ENCODE measurements at regions not wholly inside any gene's neighbourhood (a gene's known extent, or its start where the extent isn't known, plus 50 kb on each side); places are given as distances from the start of the nearest gene placed in this dataset.
"Not testable (repeated sequence)": the region's sequence is repeated elsewhere in the genome, so short reads cannot be mapped to it uniquely, and the experiment has no call there.

DNA sequence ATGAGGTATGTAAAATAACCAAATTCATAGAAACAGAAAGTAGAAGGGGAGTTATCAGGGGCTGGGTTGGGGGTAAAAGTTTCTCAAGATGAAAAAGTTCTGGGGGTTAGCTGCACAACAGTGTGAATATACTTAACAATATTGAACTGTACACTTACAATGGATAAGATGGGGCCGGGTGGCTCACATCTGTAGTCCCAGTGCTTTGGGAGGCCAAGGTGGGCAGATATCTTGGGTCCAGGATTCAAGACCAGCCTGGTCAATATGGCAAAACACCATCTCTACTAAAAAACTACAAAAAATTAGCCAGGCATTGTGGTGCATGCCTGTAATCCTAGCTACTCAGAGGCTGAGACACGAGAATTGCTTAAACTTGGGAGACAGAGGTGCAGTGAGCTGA, 274.3 kb downstream of the TJP1 start:
- DNase-seq: no peak

DNA sequence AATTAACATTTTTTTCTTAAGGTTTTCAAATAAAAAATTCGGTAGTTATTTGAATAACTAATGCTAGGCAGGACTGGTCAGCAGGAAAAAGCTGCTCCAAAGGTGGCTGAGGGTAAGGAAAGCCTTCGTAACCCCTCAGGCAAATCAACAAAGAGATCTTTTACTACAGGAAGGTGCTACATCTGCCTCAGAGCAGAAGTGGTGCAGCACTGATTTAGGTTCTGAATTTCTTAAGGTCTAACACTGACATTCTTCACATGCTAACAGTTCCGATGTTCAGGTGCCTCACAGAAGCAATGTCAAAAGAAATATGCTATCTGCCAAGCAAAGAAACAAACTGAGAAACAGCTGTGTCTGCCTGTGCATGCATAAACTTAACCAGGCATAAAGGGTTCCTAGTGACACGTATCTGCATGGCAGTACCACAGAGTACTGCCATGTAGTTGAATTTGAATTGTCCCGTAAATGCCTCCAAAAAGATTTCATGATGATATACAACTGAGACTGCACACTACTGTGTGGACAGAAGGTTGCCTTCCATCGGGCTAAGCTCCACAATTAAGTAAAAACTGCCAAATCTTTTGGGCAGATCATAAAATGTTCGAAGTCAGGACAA, 275.0 kb upstream of the NSMCE3 start:
- DNase-seq: no peak

DNA sequence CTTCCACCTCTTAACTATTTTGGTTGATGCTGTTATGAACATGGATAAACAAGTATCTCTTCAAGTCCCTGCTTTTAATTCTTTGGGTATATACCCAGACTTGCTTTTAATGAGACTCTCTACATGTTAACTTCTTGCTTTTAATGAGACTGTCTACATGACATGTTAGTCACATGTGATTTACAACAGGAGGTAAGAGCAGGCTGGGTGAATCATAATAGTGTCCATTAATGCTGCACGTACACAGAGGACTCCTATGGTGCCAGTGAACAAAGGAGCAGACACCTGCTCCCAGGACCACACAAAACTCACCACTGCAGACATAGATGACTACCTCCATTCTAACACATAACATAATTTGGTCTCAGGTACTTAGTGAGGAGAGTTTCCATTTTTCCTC, 273.4 kb upstream of the NSMCE3 start:
- DNase-seq: no peak

DNA sequence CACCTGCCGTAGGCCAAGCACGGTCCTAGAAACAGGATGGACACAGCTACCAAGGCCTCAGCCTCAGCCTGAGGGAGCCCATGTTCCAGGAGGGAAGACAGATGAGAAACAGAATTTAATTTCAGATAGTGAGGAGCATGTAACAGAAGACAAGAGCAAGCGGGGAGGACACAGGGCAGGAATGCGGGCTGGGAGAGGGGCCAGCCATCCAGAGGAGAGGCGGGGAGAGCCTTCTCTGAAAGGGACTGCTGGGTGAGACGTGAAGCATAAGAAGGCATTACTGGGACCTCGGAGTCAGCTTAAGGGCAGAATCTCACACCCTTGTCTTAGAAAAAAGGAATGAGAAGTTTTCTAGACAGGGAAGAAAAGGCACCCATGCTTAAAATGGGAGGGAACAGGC, 271.7 kb upstream of the NSMCE3 start:
- no peak for DNase-seq

DNA sequence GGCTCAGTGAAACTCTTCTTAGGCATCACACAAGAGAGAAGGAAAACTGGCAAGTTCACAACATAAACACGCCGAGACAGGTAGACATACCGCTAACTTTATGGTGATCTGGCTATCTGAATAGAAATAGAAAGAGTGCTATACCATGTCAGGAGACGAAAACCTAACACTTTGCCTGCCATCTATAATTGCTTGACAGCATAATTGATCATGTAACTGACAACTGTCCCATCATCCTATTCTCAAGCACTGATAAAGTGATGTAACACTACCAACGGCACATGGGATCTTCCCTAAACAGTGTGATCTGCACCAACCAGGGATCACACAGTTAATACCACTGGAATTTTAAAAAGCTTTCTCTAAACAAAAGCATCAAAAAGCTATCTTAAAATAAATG, 270.9 kb upstream of the NSMCE3 start:
- DNase-seq: no peak

DNA sequence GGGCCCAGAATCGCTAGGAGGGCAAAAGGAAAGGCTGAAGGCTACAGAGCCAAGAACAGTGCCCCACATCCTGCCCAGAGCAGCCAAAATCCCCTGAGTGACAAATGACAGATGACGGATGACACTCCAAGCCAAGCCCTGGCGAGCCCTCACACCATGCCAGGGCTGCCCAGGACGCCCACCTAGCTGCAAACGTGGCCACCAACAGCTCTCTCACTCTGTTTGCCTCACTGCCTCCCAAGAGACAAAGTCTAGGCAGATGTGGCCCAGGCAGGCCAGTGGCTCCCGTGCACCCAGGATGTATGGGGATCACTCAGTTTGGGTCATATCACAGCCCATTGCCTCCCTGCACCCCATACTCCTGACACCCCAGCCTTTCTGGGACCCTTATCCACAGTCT, 270.1 kb upstream of the NSMCE3 start:
- no peak for DNase-seq

DNA sequence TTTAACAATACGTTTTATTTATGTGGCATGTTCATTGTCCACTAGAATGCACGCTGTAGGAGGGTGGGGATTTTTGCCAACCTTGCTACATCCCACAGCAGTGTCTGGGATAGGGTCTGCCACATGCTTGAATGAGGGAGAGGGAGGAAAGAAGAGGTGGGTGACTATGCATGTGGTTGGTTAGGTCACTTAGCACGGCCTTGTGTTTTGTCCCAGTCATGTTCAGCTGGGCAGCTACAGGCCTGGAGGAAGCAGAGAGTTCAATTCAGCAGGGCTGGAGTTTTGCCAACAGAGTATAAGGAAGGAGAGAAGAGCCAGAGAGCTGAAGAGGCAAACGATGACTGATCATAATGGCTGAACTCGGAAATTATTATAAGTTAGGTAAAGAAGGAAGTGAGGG, 268.4 kb upstream of the NSMCE3 start:
- peak; percentile 2 for DNase-seq

DNA sequence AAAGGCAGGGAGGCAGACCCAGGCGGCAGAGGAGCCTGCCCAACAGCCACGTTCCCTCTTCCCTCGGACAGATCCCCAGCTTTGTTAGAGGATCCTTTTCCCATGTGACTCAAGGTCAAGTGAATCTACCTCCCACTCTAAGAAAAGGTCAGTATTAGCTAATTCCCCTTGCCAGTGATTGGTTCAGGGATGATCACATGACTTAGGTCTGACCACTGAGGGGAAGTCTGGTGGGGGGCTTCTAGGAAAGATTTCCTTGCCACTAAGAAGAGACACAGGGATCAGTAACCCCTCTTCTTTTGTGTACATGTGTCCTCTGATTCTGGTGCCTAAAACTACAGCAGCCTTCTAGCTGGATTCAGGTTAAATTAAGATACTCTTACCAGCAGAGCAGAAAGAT, 266.3 kb upstream of the NSMCE3 start:
- no peak for DNase-seq

DNA sequence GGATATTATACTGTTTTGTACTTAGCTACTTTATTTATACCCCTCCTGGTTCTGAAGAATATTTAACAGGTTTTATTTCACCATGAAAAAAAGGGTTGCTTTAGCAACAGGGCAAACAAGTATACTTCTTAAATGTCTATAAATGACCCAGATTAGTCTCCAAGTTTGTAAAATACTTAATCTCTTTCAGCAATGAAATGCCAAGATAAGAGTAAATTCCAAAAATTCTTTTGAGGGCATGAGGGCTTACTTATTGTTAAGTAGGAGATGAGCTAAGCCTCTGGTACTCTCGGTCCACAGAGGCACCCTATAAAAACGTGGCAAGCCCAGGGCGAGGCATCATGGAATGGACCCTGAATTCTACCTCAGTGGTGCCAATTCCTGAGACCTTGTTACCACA, 264.8 kb upstream of the NSMCE3 start:
- DNase-seq: no peak

DNA sequence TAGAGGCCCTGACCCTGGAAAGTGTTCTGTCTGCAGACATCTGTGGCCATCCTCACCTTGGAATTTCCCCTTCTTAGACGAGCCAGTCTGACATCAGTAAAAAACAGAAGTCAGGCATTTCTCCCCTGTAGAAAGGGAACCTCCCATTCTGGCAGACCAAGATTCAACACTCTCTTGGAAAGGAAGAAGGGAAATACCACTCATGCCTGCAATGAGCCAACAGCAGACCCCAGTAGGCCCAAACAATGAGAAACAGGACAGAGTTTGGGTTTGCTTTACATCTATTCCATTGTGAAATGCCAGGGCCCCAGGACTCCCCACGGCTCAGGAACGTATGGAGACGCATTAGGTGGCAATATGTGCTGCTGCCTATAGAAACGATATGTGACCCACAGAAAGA, 264.0 kb upstream of the NSMCE3 start:
- DNase-seq: no peak

DNA sequence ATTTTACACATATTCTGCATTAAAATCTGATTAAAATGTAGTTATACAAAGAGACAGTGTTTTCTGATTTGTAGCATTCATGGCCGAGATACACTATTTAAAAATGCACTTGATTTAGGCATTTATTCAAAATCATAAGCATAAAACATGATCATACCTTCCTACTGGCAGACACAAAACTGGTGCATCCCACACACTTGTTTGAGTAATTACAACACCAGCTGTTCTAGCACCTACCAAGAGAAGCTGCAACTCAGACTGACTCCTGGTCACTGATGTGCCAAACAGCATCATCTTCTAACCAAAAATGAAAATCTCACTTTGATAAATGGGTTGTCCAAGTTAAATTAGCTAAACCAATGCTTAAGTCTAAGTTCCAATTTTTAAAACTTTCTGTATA, 262.7 kb upstream of the NSMCE3 start:
- DNase-seq: no peak

DNA sequence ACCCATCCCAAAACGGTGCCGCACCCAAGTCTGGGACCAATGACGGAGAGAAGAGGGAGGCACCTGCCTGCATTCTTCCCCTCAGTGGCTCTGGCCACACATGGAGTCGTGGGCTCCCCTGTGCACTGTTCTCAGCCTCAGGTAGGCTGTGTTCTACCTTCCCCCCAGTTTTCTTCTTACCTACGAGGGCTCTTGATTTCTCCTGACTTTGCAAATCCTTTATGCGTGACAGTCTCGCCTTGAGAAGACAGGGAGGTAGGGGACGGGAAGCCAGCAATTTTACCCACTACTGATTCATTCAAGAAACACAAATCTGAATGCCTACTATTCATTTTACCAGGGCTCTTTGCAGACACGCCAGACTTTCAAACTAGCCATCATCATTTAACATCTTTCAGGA, 261.3 kb upstream of the NSMCE3 start:
- no peak for DNase-seq

DNA sequence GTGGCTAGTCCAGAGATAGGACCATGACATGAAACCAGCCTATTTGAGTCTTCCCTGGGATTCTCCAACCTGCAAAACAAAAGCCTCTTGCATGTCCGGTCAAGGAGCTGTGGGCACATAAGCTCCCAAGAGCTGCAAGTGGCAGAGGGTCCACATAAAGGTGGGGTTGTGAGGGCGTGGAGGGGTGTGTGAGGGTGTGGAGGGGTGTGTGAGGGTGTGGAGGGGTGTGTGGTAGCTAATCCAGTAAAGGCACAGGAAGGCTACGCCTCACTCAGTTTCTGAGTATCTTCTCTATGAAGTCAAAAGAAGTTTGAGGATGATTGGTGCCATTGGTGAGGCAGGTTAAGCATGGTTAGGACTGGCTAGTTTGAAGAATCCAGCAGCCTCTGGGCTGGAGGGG, 259.4 kb upstream of the NSMCE3 start:
- no peak for DNase-seq

DNA sequence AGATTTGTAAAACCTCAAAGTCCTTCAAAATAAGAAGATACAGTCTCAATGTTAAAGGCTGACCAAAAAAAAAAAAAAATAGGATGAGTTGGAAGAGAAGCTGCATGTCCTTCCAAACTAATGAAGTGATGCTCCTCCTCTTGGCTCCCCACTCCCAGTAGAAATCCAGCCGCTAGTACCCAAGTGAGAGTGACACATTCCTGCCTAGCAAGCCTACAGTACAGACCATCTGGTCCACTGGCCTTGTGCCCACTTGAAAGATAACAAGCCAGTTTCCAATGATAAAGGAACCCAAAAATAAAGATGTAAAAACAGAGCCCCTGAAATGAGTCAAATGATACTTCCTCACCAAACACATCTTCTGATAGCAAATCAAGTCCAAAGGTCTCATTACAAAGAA, 258.7 kb upstream of the NSMCE3 start:
- DNase-seq: no peak

DNA sequence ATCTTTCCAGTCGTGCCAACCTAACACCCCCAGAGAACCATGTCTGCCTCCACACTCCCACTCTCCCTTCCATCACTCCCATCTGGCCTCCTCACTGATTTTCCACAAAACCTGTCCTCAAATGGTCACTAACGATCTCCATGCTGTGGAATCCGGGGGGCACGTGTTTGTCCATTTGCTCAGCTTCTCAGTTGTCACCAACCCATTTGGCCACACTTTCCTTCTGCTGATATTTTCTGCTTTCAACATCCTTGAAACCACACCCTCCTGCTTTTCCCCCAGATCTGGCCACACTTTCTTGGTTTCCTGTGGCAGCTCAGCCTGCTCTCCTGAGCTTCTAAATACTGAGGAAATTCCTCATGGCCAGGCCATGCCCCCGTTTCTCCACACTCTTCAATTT, 257.2 kb upstream of the NSMCE3 start:
- DNase-seq: no peak

DNA sequence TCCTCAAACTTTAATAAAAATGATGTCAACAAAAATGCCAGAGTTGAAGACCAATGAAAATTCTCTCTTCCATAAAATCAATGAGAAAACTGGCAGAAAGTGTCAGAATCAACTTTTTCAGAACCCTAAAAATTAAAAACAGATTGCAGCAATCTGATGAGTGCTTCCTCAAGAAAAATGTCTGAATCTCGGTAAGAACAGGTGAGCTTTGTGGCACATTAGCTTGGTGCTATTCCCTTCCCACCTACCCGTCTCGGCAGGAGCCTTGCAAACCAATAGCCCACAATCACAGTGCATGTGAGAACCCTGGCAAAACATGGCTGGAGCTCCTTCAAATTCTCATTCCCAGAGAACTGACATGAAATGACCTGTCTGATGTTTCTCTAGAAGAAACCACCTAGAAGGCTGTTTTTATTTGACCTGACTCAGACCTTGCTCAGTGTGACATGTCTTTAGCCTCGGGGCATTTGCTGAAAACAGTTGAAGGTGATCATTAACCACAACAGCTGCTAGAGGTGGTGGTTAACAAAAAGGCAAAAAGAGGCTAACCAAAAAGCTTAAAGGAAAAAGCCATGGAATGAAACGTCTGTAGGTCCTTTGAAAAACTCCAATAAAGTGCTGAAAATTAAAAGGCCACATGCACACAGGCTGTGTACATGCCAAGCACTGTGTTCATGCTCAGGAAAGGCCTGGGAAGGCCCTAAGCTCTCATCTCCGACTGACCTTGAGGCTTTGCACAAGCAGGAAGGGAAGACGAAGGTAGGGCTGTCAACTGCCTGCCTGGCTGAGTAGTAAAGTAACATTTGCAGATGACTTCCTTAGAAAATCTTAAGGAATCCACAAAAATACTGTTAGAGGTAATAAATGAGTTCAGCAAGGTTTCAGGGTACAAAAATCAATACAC, 253.0 kb upstream of the NSMCE3 start:
- DNase-seq: no peak

DNA sequence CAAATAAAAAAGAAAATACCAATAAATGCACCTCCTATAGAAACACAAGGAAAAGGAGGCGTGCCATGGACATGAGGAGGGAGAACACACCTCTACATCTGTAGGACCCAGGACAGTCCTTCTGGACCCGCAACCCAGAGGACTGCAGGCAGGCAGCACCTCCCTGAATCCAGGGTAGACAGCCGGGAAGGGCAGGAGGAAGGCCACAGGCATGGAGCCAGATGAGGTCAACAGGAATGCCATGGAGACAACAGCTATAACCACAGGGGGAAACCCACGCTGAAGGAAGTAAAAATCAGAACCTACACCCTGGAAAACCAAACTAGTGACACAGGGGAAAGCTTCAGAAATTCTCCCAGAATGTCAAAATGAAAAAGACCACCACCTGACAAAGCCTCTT, 248.8 kb upstream of the NSMCE3 start:
- DNase-seq: no peak

DNA sequence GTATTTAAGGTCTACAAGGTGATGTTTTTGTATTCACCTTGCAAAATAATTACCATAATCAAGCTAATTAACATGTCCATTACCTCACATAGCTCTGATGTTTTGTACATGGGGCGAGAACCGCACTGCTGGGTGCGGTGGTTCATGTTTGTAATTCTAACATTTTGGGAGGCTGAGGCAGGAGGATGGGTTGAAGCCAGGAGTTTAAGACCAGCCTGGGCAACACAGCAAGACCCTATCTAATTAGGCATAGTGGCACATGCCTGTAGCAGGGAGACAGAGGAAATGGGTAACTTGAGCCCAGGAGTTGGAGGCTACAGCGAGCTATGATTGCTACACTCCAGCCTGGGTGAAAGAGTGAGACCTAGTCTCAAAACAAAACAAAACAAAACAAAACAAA, 248.2 kb upstream of the NSMCE3 start:
- no peak for DNase-seq

DNA sequence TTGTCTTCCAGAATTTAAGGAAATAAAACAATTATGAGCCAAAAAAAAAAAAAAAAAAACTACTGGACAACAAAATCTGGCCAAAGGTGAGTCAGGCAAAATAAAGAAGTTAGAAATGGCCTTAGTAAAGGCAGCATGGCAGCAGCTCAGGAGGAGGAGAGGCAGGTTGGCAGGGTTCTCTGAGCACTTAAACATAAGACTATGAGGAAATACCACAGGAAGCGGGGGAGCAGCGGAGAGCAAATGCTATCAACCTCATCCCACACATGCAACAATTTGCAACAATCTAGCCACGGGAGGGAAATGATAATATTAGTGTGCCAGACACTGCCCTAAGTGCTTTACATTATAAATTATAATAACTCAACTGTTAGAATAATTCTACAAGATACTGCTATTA, 247.3 kb upstream of the NSMCE3 start:
- peak; percentile 26 for DNase-seq

DNA sequence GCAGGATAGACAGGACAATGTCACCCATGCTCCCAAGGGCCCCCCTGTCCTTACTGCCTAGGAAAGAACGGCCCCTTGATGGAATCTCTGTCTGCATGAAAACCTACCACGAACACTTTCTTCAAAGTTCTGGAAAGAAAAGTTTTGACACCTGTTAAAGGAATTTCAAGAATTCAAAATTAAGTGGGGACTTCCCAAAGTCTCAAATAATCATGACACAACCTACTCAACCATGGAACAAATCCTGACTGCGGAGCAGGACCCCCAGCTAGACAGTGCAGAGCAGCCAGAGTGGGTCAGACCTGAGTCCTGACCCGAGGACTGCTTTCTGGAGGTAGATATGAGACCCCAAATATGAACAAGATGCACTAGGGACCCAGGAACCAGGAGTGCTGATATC, 245.3 kb upstream of the NSMCE3 start:
- no peak for DNase-seq

DNA sequence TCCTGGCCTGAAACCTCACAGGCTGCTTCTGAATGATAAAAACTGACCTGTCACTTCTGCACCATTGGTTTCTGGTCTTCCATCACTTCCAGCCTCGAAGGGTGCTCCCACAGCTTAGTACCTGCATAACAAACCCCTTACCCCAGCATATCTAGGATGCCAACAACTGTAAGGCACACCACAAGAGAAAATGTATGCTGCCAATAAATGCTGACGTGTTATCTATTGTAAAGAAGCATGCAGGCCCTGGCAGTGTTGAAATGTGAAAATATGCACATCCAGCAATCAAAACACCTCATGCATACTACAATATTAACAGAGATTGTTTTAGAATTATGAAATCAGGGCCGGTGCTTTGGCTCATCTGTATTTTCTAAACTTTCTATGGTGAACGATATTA, 242.0 kb upstream of the NSMCE3 start:
- DNase-seq: no peak

DNA sequence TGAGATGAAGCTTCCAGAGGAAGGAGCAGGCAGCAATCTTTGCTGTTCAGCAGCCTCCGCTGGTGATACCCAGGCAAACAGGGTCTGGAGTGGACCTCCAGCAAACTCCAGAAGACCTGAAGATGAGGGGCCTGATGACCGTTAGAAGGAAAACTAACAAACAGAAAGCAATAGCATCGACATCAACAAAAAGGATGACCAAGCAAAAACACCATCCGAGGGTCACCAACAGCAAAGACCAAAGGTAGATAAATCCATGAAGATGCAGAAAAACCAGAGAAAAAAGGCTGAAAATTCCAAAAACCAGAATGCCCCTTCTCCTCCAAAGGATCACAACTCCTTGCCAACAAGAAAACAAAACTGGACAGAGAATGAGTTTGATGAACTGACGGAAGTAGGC, 235.9 kb upstream of the NSMCE3 start:
- DNase-seq: not testable (repeated sequence)

DNA sequence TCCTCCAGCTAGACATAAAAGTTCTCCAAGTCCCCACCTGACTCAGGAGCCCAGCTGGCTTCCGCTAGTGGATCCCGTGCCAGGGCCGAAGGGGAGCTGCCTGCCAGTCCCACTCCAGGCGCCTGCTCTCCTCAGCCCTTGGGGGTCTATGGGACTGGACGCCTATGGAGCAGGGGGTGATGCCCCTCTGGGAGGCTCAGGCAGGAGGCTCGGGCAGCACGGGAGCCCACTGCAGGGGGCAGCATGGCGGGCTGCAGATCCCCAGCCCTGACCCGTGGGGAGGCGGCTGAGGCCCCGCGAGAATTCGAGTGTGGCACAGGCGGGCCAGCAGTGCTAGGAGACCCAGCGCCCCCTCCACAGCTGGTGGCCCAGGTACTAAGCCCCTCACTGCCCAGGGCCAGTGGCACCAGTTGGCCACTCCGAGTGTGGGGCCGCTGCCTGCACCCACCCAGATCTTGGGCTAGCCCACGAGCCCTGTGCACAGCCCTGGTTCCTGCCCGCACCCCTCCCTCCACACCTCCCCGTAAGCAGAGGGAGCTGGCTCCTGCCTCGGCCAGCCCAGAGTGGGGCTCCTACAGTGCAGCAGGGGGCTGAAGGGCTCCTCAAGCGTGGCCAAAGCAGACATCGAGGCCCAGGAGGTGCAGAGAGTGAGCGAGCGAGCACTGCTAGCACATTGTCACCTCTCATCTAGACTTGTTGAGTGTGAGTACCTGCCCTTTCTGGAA, 221.3 kb upstream of the NSMCE3 start:
- DNase-seq: no peak

DNA sequence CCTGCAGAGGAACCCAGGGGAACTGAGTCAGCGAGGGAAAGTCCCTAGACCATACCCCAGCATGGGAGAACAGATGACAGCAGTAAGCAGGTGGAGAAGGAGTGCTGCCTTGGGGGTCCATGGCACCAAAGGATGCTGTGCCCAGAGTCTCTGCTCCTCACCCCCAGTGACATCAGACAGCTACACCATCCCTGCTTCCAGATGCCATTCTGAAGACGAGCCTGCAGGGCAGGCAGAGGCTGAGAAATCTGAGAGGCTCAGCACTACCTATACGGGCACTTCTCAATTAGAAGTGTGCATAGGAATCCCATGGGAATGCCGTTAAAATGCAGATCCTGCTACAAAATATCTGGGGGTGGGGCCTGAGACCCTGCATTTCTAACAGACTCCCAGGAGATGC, 211.3 kb upstream of the NSMCE3 start:
- no peak for DNase-seq
